ENCODE measurements at regions not wholly inside any gene's neighbourhood (a gene's known extent, or its start where the extent isn't known, plus 50 kb on each side); places are given as distances from the start of the nearest gene placed in this dataset.

DNA sequence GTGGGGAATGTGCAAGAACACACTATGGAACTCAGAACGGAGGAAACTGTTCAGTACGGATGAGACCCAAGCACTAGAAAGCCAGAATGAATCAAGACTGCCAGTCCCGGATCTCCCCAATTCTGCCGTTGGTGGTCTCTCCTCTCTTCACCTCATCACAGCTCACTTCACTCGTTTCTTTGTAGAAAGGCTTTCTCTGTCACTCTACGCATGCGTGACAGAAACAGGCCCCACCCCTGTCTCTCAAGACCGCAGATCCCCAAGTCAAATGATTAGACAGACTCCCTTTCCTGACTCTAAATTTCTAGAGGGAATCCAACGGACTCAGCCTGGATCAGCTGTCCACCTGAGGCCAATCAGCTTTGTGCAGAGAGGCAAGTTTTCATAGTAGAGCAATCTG lies 505.7 kb upstream of the ADAMTS9 start:
- Mint-ChIP-seq H3K36me3 (ENCODE audit: unreplicated experiment) (no peaks in the 10 kb centered on the region), H3K9me3 (ENCODE audit: unreplicated experiment) (no peaks in the 10 kb centered on the region), H3K4me1 (ENCODE audit: unreplicated experiment) (no peaks in the 10 kb centered on the region), H3K27me3 (ENCODE audit: unreplicated experiment) (peaks cover 5% of the 10 kb centered on the region), H3K4me3 (ENCODE audit: unreplicated experiment) (no peak overlapping the region), H3K27ac (ENCODE audit: unreplicated experiment) (no peak overlapping the region)
- TF ChIP-seq, protein P1, sequence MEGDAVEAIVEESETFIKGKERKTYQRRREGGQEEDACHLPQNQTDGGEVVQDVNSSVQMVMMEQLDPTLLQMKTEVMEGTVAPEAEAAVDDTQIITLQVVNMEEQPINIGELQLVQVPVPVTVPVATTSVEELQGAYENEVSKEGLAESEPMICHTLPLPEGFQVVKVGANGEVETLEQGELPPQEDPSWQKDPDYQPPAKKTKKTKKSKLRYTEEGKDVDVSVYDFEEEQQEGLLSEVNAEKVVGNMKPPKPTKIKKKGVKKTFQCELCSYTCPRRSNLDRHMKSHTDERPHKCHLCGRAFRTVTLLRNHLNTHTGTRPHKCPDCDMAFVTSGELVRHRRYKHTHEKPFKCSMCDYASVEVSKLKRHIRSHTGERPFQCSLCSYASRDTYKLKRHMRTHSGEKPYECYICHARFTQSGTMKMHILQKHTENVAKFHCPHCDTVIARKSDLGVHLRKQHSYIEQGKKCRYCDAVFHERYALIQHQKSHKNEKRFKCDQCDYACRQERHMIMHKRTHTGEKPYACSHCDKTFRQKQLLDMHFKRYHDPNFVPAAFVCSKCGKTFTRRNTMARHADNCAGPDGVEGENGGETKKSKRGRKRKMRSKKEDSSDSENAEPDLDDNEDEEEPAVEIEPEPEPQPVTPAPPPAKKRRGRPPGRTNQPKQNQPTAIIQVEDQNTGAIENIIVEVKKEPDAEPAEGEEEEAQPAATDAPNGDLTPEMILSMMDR (IDR thresholded peaks at IDR 0.05), result no peak
- DNase-seq (ENCODE audit: extremely low spot score, unreplicated experiment), result no peak

DNA sequence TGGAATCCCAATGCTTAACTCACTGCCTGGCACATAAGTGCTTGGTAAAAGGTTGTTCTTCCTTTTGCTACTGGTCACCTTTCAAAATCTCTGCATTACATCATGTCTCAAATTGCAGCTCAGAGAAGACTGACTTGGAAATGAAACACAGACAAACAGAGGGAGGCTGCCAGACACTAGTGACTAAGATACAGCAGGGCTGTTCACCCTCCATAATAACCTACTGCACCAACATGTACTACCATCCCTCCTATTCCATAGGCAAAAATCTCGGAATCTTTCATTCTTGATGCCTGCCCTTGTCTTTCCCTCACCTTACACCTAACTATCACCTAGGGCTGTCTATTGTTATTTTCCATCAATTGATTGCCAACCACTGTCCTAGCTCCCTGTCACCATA lies 502.3 kb upstream of the ADAMTS9 start:
- TF ChIP-seq, protein P1 (IDR thresholded peaks at IDR 0.05), result no peak
- Mint-ChIP-seq H3K27ac (ENCODE audit: unreplicated experiment) (no peak overlapping the region), H3K4me3 (ENCODE audit: unreplicated experiment) (no peak overlapping the region), H3K4me1 (ENCODE audit: unreplicated experiment) (no peaks in the 10 kb centered on the region), H3K36me3 (ENCODE audit: unreplicated experiment) (no peaks in the 10 kb centered on the region), H3K9me3 (ENCODE audit: unreplicated experiment) (peaks cover 4% of the 10 kb centered on the region), H3K27me3 (ENCODE audit: unreplicated experiment) (peaks cover 5% of the 10 kb centered on the region)
- no peak for DNase-seq (ENCODE audit: extremely low spot score, unreplicated experiment)

DNA sequence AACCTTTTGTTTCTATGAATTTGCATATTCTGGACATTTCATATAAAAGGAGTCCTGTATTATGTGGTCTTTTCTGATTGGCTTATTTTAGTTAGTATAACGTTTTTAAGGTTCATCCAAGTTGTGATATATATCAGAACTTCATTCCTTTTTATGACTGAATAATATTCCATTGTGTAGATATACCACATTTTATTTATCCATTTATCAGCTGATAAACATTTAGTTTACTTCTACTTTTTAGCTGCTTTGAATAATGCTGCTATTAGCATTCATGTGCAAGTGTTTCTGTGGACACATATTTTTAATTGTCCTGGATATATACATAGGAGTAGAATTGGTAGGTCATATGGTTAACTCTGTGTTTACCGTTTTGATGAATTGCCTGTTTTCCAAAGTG lies 498.5 kb upstream of the ADAMTS9 start:
- TF ChIP-seq, protein P1 (IDR thresholded peaks at IDR 0.05), result no peak
- no peaks in the 10 kb centered on the region for H3K4me1 Mint-ChIP-seq (ENCODE audit: unreplicated experiment)
- peaks cover 4% of the 10 kb centered on the region for H3K9me3 Mint-ChIP-seq (ENCODE audit: unreplicated experiment)
- H3K27ac Mint-ChIP-seq (ENCODE audit: unreplicated experiment), result no peak overlapping the region
- no peak for DNase-seq (ENCODE audit: extremely low spot score, unreplicated experiment)
- no peak overlapping the region for H3K4me3 Mint-ChIP-seq (ENCODE audit: unreplicated experiment)
- H3K36me3 Mint-ChIP-seq (ENCODE audit: unreplicated experiment), result no peaks in the 10 kb centered on the region
- peaks cover 5% of the 10 kb centered on the region for H3K27me3 Mint-ChIP-seq (ENCODE audit: unreplicated experiment)

DNA sequence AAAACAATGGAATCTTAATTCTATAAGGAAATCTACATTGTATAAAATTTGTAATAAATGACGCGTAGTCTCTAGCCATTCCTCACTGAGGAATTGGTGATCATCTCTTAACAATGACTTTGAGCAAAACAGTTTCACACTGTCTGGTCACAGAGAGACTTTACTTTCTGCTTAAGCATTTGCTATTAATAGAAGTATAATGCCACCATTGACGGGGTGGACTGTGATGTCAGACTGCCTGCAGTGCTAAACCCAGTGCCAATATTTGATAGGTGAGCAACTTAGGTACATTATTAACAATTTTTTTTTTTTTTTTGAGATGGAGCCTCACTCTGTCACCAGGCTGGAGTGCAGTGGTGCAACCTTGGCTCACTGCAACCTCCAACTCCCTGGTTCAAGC lies 494.9 kb upstream of the ADAMTS9 start:
- TF ChIP-seq, protein P1 (IDR thresholded peaks at IDR 0.05), result no peak
- no peak overlapping the region for H3K27ac Mint-ChIP-seq (ENCODE audit: unreplicated experiment)
- H3K4me1 Mint-ChIP-seq (ENCODE audit: unreplicated experiment), result no peaks in the 10 kb centered on the region
- no peak overlapping the region for H3K4me3 Mint-ChIP-seq (ENCODE audit: unreplicated experiment)
- H3K9me3 Mint-ChIP-seq (ENCODE audit: unreplicated experiment), result peaks cover 4% of the 10 kb centered on the region
- no peaks in the 10 kb centered on the region for H3K36me3 Mint-ChIP-seq (ENCODE audit: unreplicated experiment)
- no peaks in the 10 kb centered on the region for H3K27me3 Mint-ChIP-seq (ENCODE audit: unreplicated experiment)
- DNase-seq (ENCODE audit: extremely low spot score, unreplicated experiment), result no peak

DNA sequence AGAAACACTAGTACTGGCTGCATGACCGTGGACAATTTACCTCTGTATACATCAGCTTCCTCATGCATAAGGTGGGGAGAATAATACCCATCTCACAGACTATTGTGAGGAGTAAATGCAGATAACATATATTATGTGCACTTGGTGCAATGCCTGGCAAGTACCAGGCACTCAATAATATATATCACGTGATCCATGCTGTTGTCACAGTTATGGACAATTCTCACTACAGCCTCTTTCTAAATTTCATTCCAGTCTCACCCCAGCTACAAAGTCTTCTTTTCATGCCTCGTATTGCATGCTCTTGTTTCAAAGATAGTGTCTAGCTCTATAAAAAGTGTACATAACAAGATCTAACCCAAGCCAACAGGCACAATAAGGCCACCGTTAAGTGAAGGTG lies 494.3 kb upstream of the ADAMTS9 start:
- TF ChIP-seq, protein P1 (IDR thresholded peaks at IDR 0.05), result no peak
- Mint-ChIP-seq H3K27me3 (ENCODE audit: unreplicated experiment) (no peaks in the 10 kb centered on the region), H3K36me3 (ENCODE audit: unreplicated experiment) (no peaks in the 10 kb centered on the region), H3K9me3 (ENCODE audit: unreplicated experiment) (peaks cover 4% of the 10 kb centered on the region), H3K4me3 (ENCODE audit: unreplicated experiment) (no peak overlapping the region), H3K4me1 (ENCODE audit: unreplicated experiment) (no peaks in the 10 kb centered on the region), H3K27ac (ENCODE audit: unreplicated experiment) (no peak overlapping the region)
- no peak for DNase-seq (ENCODE audit: extremely low spot score, unreplicated experiment)

All from osteocyte (in vitro differentiated cells).